Ishikawa (cell line): ENCODE measurements at regions not wholly inside any gene's neighbourhood (a gene's known extent, or its start where the extent isn't known, plus 50 kb on each side); places are given as distances from the start of the nearest gene placed in this dataset.
A peak's percentile ranks its signal among the peaks of the same experiment; 100 is the strongest.

Experiments used
- CEBPB ChIP-seq: IDR thresholded peaks from 2 replicates; pipeline ENCODE4 v1.6.1; 2012
- CREB1 ChIP-seq: IDR thresholded peaks from 2 replicates; pipeline ENCODE4 v1.6.1; 2012; ENCODE audit warnings: low read depth
- EGR1 ChIP-seq: IDR thresholded peaks from 2 replicates; pipeline ENCODE4 v1.6.1; 2012
- EP300 ChIP-seq: IDR thresholded peaks from 2 replicates; pipeline ENCODE4 v1.6.1; 2012; ENCODE audit warnings: borderline replicate concordance
- FOXM1 ChIP-seq: IDR thresholded peaks from 2 replicates; pipeline ENCODE4 v1.6.1; 2012; ENCODE audit warnings: low read depth, borderline replicate concordance
- MAX ChIP-seq: IDR thresholded peaks from 2 replicates; pipeline ENCODE4 v1.6.1; 2012
- NFIC ChIP-seq: IDR thresholded peaks from 2 replicates; pipeline ENCODE4 v1.6.1; 2012
- RAD21 ChIP-seq: IDR thresholded peaks from 2 replicates; pipeline ENCODE4 v1.6.1; 2012; ENCODE audit warnings: low read depth
- REST ChIP-seq: IDR thresholded peaks from 2 replicates; pipeline ENCODE4 v1.6.1; 2012; ENCODE audit warnings: low read depth, mild to moderate bottlenecking
- TAF1 ChIP-seq: IDR thresholded peaks from 2 replicates; pipeline ENCODE4 v1.6.1; 2012; ENCODE audit warnings: low read depth, mild to moderate bottlenecking
- TCF12 ChIP-seq: IDR thresholded peaks from 2 replicates; pipeline ENCODE4 v1.6.1; 2012; ENCODE audit warnings: low read depth
- TEAD4 ChIP-seq: IDR thresholded peaks from 2 replicates; pipeline ENCODE4 v1.6.1; 2012
- USF1 ChIP-seq: IDR thresholded peaks from 2 replicates; pipeline ENCODE4 v1.6.1; 2012
- YY1 ChIP-seq: IDR thresholded peaks from 2 replicates; pipeline ENCODE4 v1.6.1; 2012; ENCODE audit warnings: low read depth
- ZBTB7A ChIP-seq: IDR thresholded peaks from 2 replicates; pipeline ENCODE4 v1.6.1; 2012; ENCODE audit warnings: low read depth

GRCh38 chr20:11712639-11713160, 205.0 kb upstream of the BTBD3 start:
- TF ChIP-seq YY1 (no peak), USF1 (no peak), REST (no peak)

- TF ChIP-seq EP300: no peak
- no peak for TF ChIP-seq USF1
Measured at GRCh38 chr20:11714886-11715285, 202.8 kb upstream of the BTBD3 start.

- TF ChIP-seq MAX: no peak
- peak; percentile 15; the same call in 1 of the 2 replicates for TF ChIP-seq RAD21
Measured at GRCh38 chr20:11716239-11716944, 201.3 kb upstream of the BTBD3 start.

GRCh38 chr20:11716945-11717248, 200.8 kb upstream of the BTBD3 start:
- no peak for TF ChIP-seq TCF12

- TF ChIP-seq RAD21 (no peak), CEBPB (no peak), CREB1 (no peak), NFIC (no peak), MAX (no peak)
Measured at GRCh38 chr20:11717562-11717961, 200.1 kb upstream of the BTBD3 start.

GRCh38 chr20:11718474-11719094, 199.1 kb upstream of the BTBD3 start:
- TF ChIP-seq CREB1 (no peak), TAF1 (no peak), YY1 (no peak), ZBTB7A (no peak), FOXM1 (no peak), EGR1 (no peak), REST (no peak), TCF12 (no peak), NFIC (no peak), MAX (no peak), EP300 (no peak), CEBPB (no peak), RAD21 (no peak), TEAD4 (no peak), USF1 (no peak)

- TF ChIP-seq CREB1: no peak
- no peak for TF ChIP-seq TAF1
- TF ChIP-seq TCF12: no peak
- TF ChIP-seq REST: no peak
- no peak for TF ChIP-seq RAD21
- TF ChIP-seq MAX: no peak
- no peak for TF ChIP-seq YY1
- TF ChIP-seq NFIC: no peak
- no peak for TF ChIP-seq EGR1
- TF ChIP-seq CEBPB: no peak
- TF ChIP-seq EP300: no peak
- TF ChIP-seq USF1: no peak
- TF ChIP-seq ZBTB7A: no peak
- no peak for TF ChIP-seq TEAD4
- no peak for TF ChIP-seq FOXM1
Measured at GRCh38 chr20:11719153-11719552, 198.5 kb upstream of the BTBD3 start.
